Colonic mucosa (tissue), 4 donors: ENCODE measurements at regions not wholly inside any gene's neighbourhood (a gene's known extent, or its start where the extent isn't known, plus 50 kb on each side); places are given as distances from the start of the nearest gene placed in this dataset.

ENCODE experiments used
- DNase-seq: peaks from one replicate; pipeline ENCODE4 v3.0.0-alpha.2; 2020
- H3K27ac ChIP-seq: fragments of 200-600 bp; one replicate; pipeline ENCODE4 v1.8.0; 2021
- H3K27me3 ChIP-seq: fragments of 200-600 bp; one replicate; pipeline ENCODE4 v1.8.0; 2021
- H3K36me3 ChIP-seq: fragments of 200-600 bp; one replicate; pipeline ENCODE4 v1.8.0; 2021
- H3K4me1 ChIP-seq: fragments of 200-600 bp; one replicate; pipeline ENCODE4 v1.8.0; 2021; ENCODE audit warnings: mild to moderate bottlenecking
- H3K4me3 ChIP-seq: fragments of 200-600 bp; one replicate; pipeline ENCODE4 v1.8.0; 2021
- H3K9ac ChIP-seq, 2 donors: one replicate each; pipeline ENCODE4 v1.7.0; 2013; ENCODE audit warnings: control low read depth in 2 of 2, low read depth in 2 of 2, low read length in 2 of 2
- H3K9me3 ChIP-seq: fragments of 200-600 bp; one replicate; pipeline ENCODE4 v1.8.0; 2021
- intact Hi-C: fragments of 100-400 bp; cut with DNase I; formaldehyde crosslinking; loops from one replicate; pipeline ENCODE4 v1.14.1; 2022
- TF ChIP-seq, protein P1 (sequence below): fragments of 200-600 bp; IDR thresholded peaks from one replicate; pipeline ENCODE4 v1.8.0; 2022; ENCODE audit warnings: antibody characterized with exemption, mild to moderate bottlenecking
- donor health status: healthy.
- donor health status: DM: no; HTN: no; CAD: no.
- donor health status: DM: no; HTN: no; CAD: no.

DNA sequence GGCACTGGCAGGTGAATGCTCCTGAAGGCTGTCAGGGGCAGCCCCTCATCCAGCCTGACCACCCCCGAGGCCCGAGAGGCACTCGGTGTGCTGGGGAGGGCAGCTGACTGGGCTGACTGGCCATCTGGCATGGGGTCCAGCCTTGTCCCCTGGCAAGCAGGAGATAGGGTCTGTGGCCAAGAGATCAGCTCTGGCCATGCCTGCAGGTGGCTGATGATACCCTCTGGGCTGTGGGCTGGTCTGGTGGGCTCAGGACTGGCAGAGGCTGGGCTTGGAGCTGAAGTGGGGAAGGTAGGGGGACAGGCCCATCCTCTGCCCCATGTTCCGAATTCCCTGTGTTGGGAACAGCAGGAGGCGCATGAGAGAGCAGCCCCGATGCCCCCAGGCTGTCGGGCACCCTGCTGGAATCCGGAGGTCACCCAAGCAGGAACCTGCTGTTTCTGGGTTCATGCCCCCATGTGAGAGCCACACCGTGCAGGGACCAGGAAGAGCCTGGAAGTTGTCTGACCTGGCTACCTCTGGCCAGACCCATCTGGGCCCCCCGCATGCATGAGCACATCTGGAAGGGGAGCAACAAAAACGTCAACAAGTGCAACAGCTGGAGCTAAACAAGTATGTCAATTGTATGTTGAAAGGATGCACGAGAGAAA, 527.0 kb downstream of the TBC1D22A start:
- Histone ChIP-seq H3K4me3 (no peak overlapping the region), H3K9me3 (no peaks in the 10 kb centered on the region), H3K36me3 (no peaks in the 10 kb centered on the region), H3K27ac (no peak overlapping the region), H3K27me3 (no peaks in the 10 kb centered on the region), H3K4me1 (no peaks in the 10 kb centered on the region), H3K9ac (no peak overlapping the region)
- intact Hi-C loops = no loop called here
- DNase-seq = no peak
- TF ChIP-seq, protein P1, sequence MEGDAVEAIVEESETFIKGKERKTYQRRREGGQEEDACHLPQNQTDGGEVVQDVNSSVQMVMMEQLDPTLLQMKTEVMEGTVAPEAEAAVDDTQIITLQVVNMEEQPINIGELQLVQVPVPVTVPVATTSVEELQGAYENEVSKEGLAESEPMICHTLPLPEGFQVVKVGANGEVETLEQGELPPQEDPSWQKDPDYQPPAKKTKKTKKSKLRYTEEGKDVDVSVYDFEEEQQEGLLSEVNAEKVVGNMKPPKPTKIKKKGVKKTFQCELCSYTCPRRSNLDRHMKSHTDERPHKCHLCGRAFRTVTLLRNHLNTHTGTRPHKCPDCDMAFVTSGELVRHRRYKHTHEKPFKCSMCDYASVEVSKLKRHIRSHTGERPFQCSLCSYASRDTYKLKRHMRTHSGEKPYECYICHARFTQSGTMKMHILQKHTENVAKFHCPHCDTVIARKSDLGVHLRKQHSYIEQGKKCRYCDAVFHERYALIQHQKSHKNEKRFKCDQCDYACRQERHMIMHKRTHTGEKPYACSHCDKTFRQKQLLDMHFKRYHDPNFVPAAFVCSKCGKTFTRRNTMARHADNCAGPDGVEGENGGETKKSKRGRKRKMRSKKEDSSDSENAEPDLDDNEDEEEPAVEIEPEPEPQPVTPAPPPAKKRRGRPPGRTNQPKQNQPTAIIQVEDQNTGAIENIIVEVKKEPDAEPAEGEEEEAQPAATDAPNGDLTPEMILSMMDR = no peak

DNA sequence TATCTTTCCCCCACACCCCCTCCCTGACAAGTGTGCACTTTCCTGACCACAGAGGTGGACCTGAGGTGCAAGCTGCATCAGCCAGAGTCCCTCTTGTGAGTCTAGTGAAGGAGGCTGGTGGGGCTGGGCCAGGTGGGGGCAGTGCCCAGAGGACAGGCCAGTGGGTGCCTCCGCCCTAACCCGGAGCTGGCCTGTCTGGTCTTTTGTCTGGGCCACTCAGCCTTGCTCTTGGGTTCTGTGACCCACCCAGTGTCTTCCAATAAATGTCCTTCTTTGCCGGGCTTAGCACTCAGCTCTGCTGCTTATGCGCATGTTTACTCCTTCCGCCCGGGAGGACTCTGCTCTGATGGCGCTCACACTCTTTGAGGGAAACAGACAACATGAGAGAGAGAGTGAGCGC, 526.2 kb downstream of the TBC1D22A start:
- Histone ChIP-seq H3K9me3 (no peaks in the 10 kb centered on the region), H3K36me3 (no peaks in the 10 kb centered on the region), H3K27ac (no peak overlapping the region), H3K4me1 (no peaks in the 10 kb centered on the region), H3K4me3 (no peak overlapping the region), H3K9ac (no peak overlapping the region), H3K27me3 (no peaks in the 10 kb centered on the region)
- TF ChIP-seq, protein P1 = no peak
- no peak for DNase-seq
- intact Hi-C loops = no loop called here

DNA sequence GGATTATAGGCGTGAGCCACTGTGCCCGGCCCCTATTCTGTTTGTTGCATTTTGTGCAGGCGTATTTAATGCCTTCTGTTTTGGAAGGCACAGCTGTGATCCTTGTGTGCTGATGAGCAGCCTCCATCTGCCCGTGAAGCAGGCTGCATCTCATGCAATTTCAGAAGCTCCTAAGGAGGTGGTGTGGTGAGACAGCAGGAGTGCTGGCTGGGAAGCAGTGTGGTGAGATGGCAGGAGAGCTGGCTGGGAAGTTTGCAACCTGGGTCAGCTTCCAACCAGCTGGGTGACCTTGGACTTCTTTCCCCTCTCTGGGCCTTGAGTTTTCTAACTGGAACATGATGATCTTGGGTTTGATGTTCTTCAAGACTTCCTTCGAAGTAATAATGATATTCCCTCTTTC, 525.1 kb downstream of the TBC1D22A start:
- Histone ChIP-seq H3K9me3 (no peaks in the 10 kb centered on the region), H3K27ac (no peak overlapping the region), H3K9ac (no peak overlapping the region), H3K27me3 (no peaks in the 10 kb centered on the region), H3K4me1 (no peaks in the 10 kb centered on the region), H3K4me3 (no peak overlapping the region), H3K36me3 (no peaks in the 10 kb centered on the region)
- intact Hi-C loops = no loop called here
- TF ChIP-seq, protein P1 = no peak
- DNase-seq = no peak

DNA sequence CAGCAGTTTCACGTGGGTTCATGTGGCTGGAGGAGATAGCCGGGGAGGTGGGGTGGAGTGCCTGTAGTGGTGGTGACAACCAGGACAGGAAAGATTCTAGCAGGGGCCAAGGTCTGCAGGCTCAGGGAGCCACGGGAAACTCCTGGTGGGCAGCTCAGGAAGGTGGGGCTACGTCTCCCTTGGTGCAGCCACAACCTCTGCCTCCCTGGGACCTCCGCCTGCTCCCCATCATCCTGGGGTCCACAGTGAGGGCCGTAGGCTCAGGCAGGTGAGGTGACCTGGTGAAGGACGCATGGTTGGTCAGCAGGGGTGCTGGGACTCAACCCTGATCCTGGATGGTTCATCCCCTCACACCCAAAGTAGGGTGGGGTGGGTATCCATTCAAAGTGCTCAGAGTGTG, 524.1 kb downstream of the TBC1D22A start:
- H3K27me3 ChIP-seq = no peaks in the 10 kb centered on the region

DNA sequence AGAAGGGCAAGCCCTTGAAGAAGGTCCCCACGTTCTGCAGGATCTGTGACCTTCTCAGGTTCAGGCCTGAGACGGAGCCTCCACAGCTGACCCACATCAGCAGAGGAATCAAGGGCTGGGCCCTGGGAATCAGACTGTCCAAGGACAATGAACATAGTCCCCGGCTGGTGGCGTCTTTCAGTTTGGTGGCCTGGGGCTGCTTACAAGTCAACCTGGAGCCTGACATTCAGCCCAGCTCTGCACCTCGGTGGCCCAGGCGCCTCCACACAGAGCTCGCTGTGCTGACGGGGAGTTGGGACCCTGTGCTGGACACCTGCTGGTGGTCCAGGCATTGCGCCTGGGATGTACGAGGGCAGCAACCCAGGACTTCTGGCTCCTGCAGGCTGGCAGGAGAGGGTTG, 523.5 kb downstream of the TBC1D22A start:
- TF ChIP-seq, protein P1 = no peak
- no peak for DNase-seq
- no peak overlapping the region for H3K9ac ChIP-seq
- H3K27ac ChIP-seq = no peak overlapping the region
- no peaks in the 10 kb centered on the region for H3K36me3 ChIP-seq
- H3K4me1 ChIP-seq = no peaks in the 10 kb centered on the region
- H3K4me3 ChIP-seq = no peak overlapping the region
- no peaks in the 10 kb centered on the region for H3K9me3 ChIP-seq
- H3K27me3 ChIP-seq = no peaks in the 10 kb centered on the region
- intact Hi-C loops = no loop called here

More for the DNA sequence above, 524.1 kb downstream of the TBC1D22A start:
- Histone ChIP-seq H3K4me3 (no peak overlapping the region), H3K4me1 (no peaks in the 10 kb centered on the region), H3K9ac (no peak overlapping the region), H3K36me3 (no peaks in the 10 kb centered on the region), H3K9me3 (no peaks in the 10 kb centered on the region), H3K27ac (no peak overlapping the region)
- TF ChIP-seq, protein P1 = no peak
- DNase-seq = no peak
- intact Hi-C loops = no loop called here
